ENCODE measurements at regions not wholly inside any gene's neighbourhood (a gene's known extent, or its start where the extent isn't known, plus 50 kb on each side); places are given as distances from the start of the nearest gene placed in this dataset.

GRCh38 chr2:12105180-12105579 is 358.7 kb downstream of the LPIN1 start:
- TF ChIP-seq CTCF (IDR thresholded peaks at IDR 0.05) (no peak), ZFX (IDR thresholded peaks at IDR 0.05; ENCODE audit: borderline replicate concordance) (no peak)

All from 22Rv1 (cell line).